ENCODE measurements at regions not wholly inside any gene's neighbourhood (a gene's known extent, or its start where the extent isn't known, plus 50 kb on each side); places are given as distances from the start of the nearest gene placed in this dataset.

GRCh38 chr2:21310493-21310892, 186.7 kb downstream of the TDRD15 start:
- TF ChIP-seq ZNF773 (CRISPR knock-in tag; IDR thresholded peaks at IDR 0.05; ENCODE audit: borderline replicate concordance) (no peak), USF2 (IDR thresholded peaks at IDR 0.05; ENCODE audit: low read depth, low read length) (no peak), USF2 (CRISPR knock-in tag; IDR thresholded peaks at IDR 0.05; ENCODE audit: borderline replicate concordance) (no peak)
- TF ChIP-seq, protein P1, sequence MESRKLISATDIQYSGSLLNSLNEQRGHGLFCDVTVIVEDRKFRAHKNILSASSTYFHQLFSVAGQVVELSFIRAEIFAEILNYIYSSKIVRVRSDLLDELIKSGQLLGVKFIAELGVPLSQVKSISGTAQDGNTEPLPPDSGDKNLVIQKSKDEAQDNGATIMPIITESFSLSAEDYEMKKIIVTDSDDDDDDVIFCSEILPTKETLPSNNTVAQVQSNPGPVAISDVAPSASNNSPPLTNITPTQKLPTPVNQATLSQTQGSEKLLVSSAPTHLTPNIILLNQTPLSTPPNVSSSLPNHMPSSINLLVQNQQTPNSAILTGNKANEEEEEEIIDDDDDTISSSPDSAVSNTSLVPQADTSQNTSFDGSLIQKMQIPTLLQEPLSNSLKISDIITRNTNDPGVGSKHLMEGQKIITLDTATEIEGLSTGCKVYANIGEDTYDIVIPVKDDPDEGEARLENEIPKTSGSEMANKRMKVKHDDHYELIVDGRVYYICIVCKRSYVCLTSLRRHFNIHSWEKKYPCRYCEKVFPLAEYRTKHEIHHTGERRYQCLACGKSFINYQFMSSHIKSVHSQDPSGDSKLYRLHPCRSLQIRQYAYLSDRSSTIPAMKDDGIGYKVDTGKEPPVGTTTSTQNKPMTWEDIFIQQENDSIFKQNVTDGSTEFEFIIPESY (CRISPR knock-in tag; IDR thresholded peaks at IDR 0.05), result no peak

Measured in HepG2 (cell line).